Mesothelial cell of epicardium (in vitro differentiated cells): ENCODE measurements at regions not wholly inside any gene's neighbourhood (a gene's known extent, or its start where the extent isn't known, plus 50 kb on each side); places are given as distances from the start of the nearest gene placed in this dataset.

Experiments
- DNase-seq, 2 experiments: peaks; one replicate each; pipeline ENCODE4 v3.0.0; 2021; ENCODE audit warnings: low spot score in 2 of 2; ENCODE audit not compliant: unreplicated experiment in 2 of 2
- H3K27ac Mint-ChIP-seq: 2 replicates; pipeline ENCODE4 v1.8.0; 2021; ENCODE audit warnings: mixed read lengths
- H3K27me3 Mint-ChIP-seq: 2 replicates; pipeline ENCODE4 v1.8.0; 2021; ENCODE audit warnings: low read depth, mixed read lengths
- H3K36me3 Mint-ChIP-seq: 2 replicates; pipeline ENCODE4 v1.8.0; 2021; ENCODE audit warnings: mixed read lengths
- H3K4me1 Mint-ChIP-seq: 2 replicates; pipeline ENCODE4 v1.8.0; 2021; ENCODE audit warnings: mixed read lengths
- H3K4me3 Mint-ChIP-seq: 2 replicates; pipeline ENCODE4 v1.8.0; 2021; ENCODE audit warnings: mild to moderate bottlenecking, moderate library complexity, mixed read lengths
- H3K9me3 Mint-ChIP-seq: 2 replicates; pipeline ENCODE4 v1.8.0; 2021; ENCODE audit warnings: mixed read lengths
- TF ChIP-seq, protein P1 (sequence below): fragments of 200-600 bp; sonication (generic); IDR thresholded peaks from one replicate; pipeline ENCODE4 v1.5.0; 2021; ENCODE audit warnings: antibody characterized with exemption; ENCODE audit not compliant: unreplicated experiment

DNA sequence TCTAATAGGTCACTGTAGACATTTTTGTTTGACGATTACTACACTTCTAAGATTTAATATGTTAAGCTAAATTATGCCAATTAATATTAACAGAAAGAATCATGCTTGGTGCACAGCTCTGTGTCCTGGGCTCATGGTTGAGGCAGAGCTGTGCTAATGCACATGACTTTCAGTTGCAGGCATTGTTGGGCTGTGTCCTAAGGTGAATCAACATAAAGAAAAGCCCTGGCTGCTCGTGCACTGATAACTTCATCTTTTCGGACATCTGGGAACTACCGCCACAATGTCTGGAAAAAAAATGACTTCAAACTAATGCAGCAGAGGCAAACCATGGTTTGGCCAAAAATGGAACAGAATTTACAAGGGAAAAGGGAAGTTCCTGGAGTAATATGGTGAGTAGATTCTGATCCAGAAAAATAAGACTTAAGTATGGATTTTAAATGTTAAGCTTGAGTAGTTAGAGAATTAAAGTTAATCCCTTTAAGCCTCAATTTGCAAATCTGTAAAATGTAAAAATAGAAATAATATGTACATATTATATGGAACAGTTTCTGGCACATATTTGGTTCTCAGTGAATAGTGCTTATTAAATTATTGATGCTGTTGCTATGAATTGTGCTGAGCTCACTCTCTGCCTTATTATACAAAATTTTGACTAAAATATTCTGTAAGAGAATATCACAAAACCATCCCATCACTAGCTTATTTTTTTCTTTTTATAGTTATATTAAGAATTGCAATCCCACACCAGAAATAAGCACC lies 186.1 kb downstream of the BRINP2 start:
- H3K27ac Mint-ChIP-seq: no peak overlapping the region
- no peaks in the 10 kb centered on the region for H3K4me1 Mint-ChIP-seq
- TF ChIP-seq, protein P1, sequence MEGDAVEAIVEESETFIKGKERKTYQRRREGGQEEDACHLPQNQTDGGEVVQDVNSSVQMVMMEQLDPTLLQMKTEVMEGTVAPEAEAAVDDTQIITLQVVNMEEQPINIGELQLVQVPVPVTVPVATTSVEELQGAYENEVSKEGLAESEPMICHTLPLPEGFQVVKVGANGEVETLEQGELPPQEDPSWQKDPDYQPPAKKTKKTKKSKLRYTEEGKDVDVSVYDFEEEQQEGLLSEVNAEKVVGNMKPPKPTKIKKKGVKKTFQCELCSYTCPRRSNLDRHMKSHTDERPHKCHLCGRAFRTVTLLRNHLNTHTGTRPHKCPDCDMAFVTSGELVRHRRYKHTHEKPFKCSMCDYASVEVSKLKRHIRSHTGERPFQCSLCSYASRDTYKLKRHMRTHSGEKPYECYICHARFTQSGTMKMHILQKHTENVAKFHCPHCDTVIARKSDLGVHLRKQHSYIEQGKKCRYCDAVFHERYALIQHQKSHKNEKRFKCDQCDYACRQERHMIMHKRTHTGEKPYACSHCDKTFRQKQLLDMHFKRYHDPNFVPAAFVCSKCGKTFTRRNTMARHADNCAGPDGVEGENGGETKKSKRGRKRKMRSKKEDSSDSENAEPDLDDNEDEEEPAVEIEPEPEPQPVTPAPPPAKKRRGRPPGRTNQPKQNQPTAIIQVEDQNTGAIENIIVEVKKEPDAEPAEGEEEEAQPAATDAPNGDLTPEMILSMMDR: no peak
- H3K9me3 Mint-ChIP-seq: no peaks in the 10 kb centered on the region
- H3K27me3 Mint-ChIP-seq: peaks cover 17% of the 10 kb centered on the region
- no peaks in the 10 kb centered on the region for H3K36me3 Mint-ChIP-seq
- H3K4me3 Mint-ChIP-seq: no peak overlapping the region
- DNase-seq: no peak

GRCh38 chr1:177355575-177355974 lies 184.8 kb downstream of the BRINP2 start:
- Mint-ChIP-seq H3K27me3 (peaks cover 14% of the 10 kb centered on the region), H3K4me3 (no peak overlapping the region), H3K27ac (no peak overlapping the region), H3K4me1 (no peaks in the 10 kb centered on the region), H3K36me3 (no peaks in the 10 kb centered on the region), H3K9me3 (no peaks in the 10 kb centered on the region)
- TF ChIP-seq, protein P1: no peak
- no peak for DNase-seq

DNA sequence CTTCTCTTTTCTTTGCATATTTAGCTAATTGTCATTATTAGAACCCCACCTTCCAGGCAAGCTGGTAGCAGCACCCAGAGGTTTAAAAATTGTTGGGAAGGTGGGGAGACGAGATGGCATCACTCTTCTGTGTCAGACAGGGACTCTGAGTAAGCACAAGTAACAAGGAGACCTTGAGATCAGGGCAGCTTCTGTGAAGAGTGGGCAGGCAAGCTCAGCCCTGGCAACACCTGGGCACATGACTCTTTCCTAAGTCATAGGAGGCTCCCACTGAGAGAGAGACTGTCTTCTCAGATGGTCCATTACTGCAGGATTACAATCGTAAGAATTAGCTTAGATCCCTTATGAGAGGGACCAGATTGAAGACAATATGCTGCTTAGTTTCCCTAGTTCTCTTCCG lies 183.5 kb downstream of the BRINP2 start:
- Mint-ChIP-seq H3K27ac (no peak overlapping the region), H3K4me1 (no peaks in the 10 kb centered on the region), H3K9me3 (no peaks in the 10 kb centered on the region), H3K4me3 (no peak overlapping the region), H3K27me3 (peaks cover 13% of the 10 kb centered on the region), H3K36me3 (no peaks in the 10 kb centered on the region)
- TF ChIP-seq, protein P1: no peak
- DNase-seq: no peak

- Mint-ChIP-seq H3K27me3 (no peaks in the 10 kb centered on the region), H3K4me1 (no peaks in the 10 kb centered on the region), H3K9me3 (no peaks in the 10 kb centered on the region)
These were observed 180.8 kb downstream of the BRINP2 start for GRCh38 chr1:177351361-177352108.

DNA sequence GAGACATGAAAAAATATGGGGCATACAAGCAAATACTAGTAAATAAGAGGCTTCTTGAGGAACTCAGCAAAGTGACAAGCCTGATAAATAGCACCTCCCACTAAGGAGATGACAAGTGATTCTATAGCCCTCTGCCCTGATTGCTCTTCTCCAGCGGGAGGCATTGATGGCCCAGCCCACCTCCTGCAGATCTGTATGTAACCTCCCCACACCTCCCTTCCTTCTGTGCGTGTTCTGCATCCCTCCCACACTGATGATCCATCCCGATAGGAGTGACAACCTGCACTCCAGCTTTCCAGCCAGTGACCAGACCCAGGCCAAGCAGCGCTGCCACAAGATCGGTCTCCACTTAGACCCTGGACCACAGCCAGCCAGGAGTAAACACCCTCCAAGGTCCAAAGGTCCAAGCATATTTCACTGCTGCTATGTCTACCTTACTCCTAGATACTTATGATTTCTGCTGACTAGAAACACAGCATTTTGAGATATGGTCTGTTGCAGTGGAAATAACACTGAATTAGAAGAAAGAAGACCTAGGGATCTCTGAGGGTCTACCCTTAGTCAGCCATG lies 176.1 kb downstream of the BRINP2 start:
- Mint-ChIP-seq H3K4me3 (no peak overlapping the region), H3K27me3 (no peaks in the 10 kb centered on the region), H3K27ac (no peak overlapping the region), H3K9me3 (no peaks in the 10 kb centered on the region), H3K36me3 (no peaks in the 10 kb centered on the region), H3K4me1 (peaks cover 4% of the 10 kb centered on the region)
- TF ChIP-seq, protein P1: no peak
- no peak for DNase-seq

More at GRCh38 chr1:177351361-177352108, 180.8 kb downstream of the BRINP2 start:
- Mint-ChIP-seq H3K27ac (no peak overlapping the region), H3K36me3 (no peaks in the 10 kb centered on the region), H3K4me3 (no peak overlapping the region)
- TF ChIP-seq, protein P1: no peak
- no peak for DNase-seq
